ENCODE measurements at regions not wholly inside any gene's neighbourhood (a gene's known extent, or its start where the extent isn't known, plus 50 kb on each side); places are given as distances from the start of the nearest gene placed in this dataset.

DNA sequence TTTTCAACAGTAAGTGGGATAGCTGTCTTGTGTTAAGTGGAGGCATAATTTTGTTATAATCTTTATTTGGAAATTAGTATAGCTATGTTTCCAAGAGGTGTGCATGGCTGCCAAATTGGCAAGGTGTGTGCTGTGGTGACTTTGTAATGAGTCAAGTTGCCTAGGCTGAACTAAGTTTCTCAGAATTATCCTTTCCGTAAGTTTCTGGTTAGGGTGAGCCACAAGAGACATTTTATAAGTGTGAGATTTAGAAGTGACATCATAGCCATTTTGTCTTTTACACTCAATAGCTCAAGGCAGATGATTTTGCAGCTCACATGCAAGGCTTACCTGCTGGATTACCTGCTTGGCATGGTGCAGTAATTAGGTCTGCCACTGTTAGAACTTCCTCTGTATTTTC is 90.3 kb downstream of the C11orf87 start:
- SMC1A ChIA-PET (ENCODE audit: uncharacterized antibody, unreplicated experiment), result no interaction called here
- no peak overlapping the region for H3K4me3 ChIP-seq
- TF ChIP-seq CREM (IDR thresholded peaks at IDR 0.05; ENCODE audit: low read depth) (no peak), EED (IDR thresholded peaks at IDR 0.05; ENCODE audit: low read depth) (no peak), LARP7 (IDR thresholded peaks at IDR 0.05) (no peak), ESRRA (IDR thresholded peaks at IDR 0.05; ENCODE audit: low read length) (no peak), MEF2B (IDR thresholded peaks at IDR 0.05; ENCODE audit: partially characterized antibody, poor library complexity, severe bottlenecking) (no peak), SREBF2 (IDR thresholded peaks at IDR 0.05; ENCODE audit: low read length) (no peak), MTA3 (IDR thresholded peaks at IDR 0.05; ENCODE audit: borderline replicate concordance, low read length) (no peak)
- TF ChIP-seq, protein P1, sequence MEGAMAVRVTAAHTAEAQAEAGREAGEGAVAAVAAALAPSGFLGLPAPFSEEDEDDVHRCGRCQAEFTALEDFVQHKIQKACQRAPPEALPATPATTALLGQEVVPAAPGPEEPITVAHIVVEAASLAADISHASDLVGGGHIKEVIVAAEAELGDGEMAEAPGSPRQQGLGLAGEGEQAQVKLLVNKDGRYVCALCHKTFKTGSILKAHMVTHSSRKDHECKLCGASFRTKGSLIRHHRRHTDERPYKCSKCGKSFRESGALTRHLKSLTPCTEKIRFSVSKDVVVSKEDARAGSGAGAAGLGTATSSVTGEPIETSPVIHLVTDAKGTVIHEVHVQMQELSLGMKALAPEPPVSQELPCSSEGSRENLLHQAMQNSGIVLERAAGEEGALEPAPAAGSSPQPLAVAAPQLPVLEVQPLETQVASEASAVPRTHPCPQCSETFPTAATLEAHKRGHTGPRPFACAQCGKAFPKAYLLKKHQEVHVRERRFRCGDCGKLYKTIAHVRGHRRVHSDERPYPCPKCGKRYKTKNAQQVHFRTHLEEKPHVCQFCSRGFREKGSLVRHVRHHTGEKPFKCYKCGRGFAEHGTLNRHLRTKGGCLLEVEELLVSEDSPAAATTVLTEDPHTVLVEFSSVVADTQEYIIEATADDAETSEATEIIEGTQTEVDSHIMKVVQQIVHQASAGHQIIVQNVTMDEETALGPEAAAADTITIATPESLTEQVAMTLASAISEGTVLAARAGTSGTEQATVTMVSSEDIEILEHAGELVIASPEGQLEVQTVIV (IDR thresholded peaks at IDR 0.05; ENCODE audit: borderline replicate concordance, partially characterized antibody), result no peak
- TF ChIP-seq, protein P2, sequence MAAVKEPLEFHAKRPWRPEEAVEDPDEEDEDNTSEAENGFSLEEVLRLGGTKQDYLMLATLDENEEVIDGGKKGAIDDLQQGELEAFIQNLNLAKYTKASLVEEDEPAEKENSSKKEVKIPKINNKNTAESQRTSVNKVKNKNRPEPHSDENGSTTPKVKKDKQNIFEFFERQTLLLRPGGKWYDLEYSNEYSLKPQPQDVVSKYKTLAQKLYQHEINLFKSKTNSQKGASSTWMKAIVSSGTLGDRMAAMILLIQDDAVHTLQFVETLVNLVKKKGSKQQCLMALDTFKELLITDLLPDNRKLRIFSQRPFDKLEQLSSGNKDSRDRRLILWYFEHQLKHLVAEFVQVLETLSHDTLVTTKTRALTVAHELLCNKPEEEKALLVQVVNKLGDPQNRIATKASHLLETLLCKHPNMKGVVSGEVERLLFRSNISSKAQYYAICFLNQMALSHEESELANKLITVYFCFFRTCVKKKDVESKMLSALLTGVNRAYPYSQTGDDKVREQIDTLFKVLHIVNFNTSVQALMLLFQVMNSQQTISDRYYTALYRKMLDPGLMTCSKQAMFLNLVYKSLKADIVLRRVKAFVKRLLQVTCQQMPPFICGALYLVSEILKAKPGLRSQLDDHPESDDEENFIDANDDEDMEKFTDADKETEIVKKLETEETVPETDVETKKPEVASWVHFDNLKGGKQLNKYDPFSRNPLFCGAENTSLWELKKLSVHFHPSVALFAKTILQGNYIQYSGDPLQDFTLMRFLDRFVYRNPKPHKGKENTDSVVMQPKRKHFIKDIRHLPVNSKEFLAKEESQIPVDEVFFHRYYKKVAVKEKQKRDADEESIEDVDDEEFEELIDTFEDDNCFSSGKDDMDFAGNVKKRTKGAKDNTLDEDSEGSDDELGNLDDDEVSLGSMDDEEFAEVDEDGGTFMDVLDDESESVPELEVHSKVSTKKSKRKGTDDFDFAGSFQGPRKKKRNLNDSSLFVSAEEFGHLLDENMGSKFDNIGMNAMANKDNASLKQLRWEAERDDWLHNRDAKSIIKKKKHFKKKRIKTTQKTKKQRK (IDR thresholded peaks at IDR 0.05; ENCODE audit: low read depth, low read length), result no peak
- H3K9me3 ChIP-seq (replicated peaks; ENCODE audit: control insufficient read depth, insufficient read depth, low read length), result no peaks in the 10 kb centered on the region; the same call in 2 of the 3 replicates
- POLR2A ChIA-PET, result interaction anchor here (1.1 kb wide), 1 partner anchor 15 kb away, joined by 3 read pairs; no protein-coding TSS in a partner anchor
- RAD21 ChIA-PET (ENCODE audit: unreplicated experiment), result no interaction called here
- H3K27ac ChIP-seq (ENCODE audit: control insufficient read depth, insufficient read depth), result no peak overlapping the region
- 15% methylated on average over 1 of the region's 1 CpG for WGBS (ENCODE audit: insufficient coverage, insufficient replicate concordance, low lambda C conversion rate, missing lambda C conversion rate)
- H2AFZ ChIP-seq (ENCODE audit: control insufficient read depth, low read depth, low read length), result no peak overlapping the region
- H3K4me1 ChIP-seq (ENCODE audit: control insufficient read depth, insufficient read depth, low read length), result no peaks in the 10 kb centered on the region
- DNase-seq (ENCODE audit: low read depth, low spot score), result no peak
- no peak overlapping the region for H3K4me2 ChIP-seq (ENCODE audit: control insufficient read depth, insufficient read depth)
- no peaks in the 10 kb centered on the region for H3K27me3 ChIP-seq (replicated peaks in 1 of 2; ENCODE audit: control insufficient read depth in 2 of 2, insufficient read depth in 2 of 2, low read length in 1 of 2)
- CTCF ChIA-PET, result interaction anchor here (1.1 to 1.3 kb wide), 2 partner anchors 9 to 100 kb away, joined by 3 read pairs; no protein-coding TSS in a partner anchor
- in situ Hi-C loops (cut with MboI), result no loop called here
- no peaks in the 10 kb centered on the region for H3K36me3 ChIP-seq (ENCODE audit: control insufficient read depth in 2 of 2, insufficient read depth in 2 of 2, low read length in 1 of 2)
- no peak overlapping the region for H3K9ac ChIP-seq (ENCODE audit: control insufficient read depth, insufficient read depth, low read length)
- no TSS peak for BruUV-seq (replicated peaks)
- H4K20me1 ChIP-seq (ENCODE audit: control insufficient read depth, insufficient read depth), result no peaks in the 10 kb centered on the region
- H3K79me2 ChIP-seq (ENCODE audit: control insufficient read depth, insufficient read depth, low read length), result no peaks in the 10 kb centered on the region
- FAIRE-seq, result no peak
- intact Hi-C loops (cut with micrococcal nuclease; ENCODE audit: unreplicated experiment), result no loop called here
- no peak for ATAC-seq
